HCT116 (cell line): ENCODE measurements at regions not wholly inside any gene's neighbourhood (a gene's known extent, or its start where the extent isn't known, plus 50 kb on each side); places are given as distances from the start of the nearest gene placed in this dataset.

Experiments used
- ATAC-seq: fragments of 200-7000 bp; cut with Tn5 transposase; 2 replicates; pipeline ENCODE4 v1.9.1; 2020; ENCODE audit warnings: mild to moderate bottlenecking, moderate library complexity
- BruUV-seq: library from RNA; stranded (reverse); fragments of 400-500 nt; replicated peaks from 2 replicates; lab custom pipeline; 2021; lab: Mats Ljungman, UMichigan
- CTCF ChIA-PET: fragments of 300-600 bp; sonication (Branson Sonifier 250); formaldehyde crosslinking; loops from one replicate; lab custom pipeline; 2021; ENCODE audit warnings: antibody characterized with exemption; lab: Charles Lee
- POLR2A ChIA-PET: fragments of 300-600, 350-600 bp; sonication (Branson Sonifier 250); formaldehyde crosslinking; loops from one replicate; lab custom pipeline; 2021; ENCODE audit warnings: antibody characterized with exemption; lab: Charles Lee
- RAD21 ChIA-PET, 2 experiments: fragments of 300-600 bp; sonication (Branson Sonifier 250); formaldehyde crosslinking; loops; one replicate each; lab custom pipeline; 2023; ENCODE audit warnings: low total read pairs in 2 of 2; ENCODE audit not compliant: uncharacterized antibody in 2 of 2, unreplicated experiment in 2 of 2, low non-redundant PET in 1 of 2; lab: Charles Lee
- DNase-seq: peaks from one replicate; pipeline ENCODE4 v3.0.0-alpha.2; 2010; ENCODE audit warnings: low read depth, low spot score
- H2AFZ ChIP-seq: fragments of 200-600 bp; shearing (Covaris generic), sonication (generic); 2 replicates; pipeline ENCODE4 v1.6.1; 2017; ENCODE audit warnings: low read depth, mixed run types, mixed read lengths, antibody characterized with exemption, low read length; ENCODE audit not compliant: poor library complexity, severe bottlenecking
- H3K27ac ChIP-seq: 2 replicates; pipeline ENCODE4 v1.5.1; 2012; ENCODE audit warnings: low read depth, low read length
- H3K27me3 ChIP-seq: fragments of 200-600 bp; sonication (generic); 2 replicates; pipeline ENCODE4 v1.6.1; 2016; ENCODE audit warnings: mixed run types, low read length, mixed read lengths; ENCODE audit not compliant: insufficient read depth
- H3K36me3 ChIP-seq, 2 experiments: fragments of 200-500 bp in 1 of 2; fragments of 200-600 bp in 1 of 2; sonication (Bioruptor generic) in 1 of 2; sonication (generic) in 1 of 2; 2 replicates each; pipeline versions ENCODE4 v1.5.1 to v1.6.1; 2014 to 2016; ENCODE audit warnings: low read length in 2 of 2, inconsistent platforms in 1 of 2, mixed read lengths in 1 of 2, mixed run types in 1 of 2; ENCODE audit not compliant: insufficient read depth in 2 of 2, control insufficient read depth in 1 of 2
- H3K4me1 ChIP-seq, 2 experiments: fragments of 200-600 bp in 1 of 2; sonication (generic) in 1 of 2; 2 replicates each; pipeline versions ENCODE4 v1.5.1 to v1.6.1; 2012 to 2017; ENCODE audit warnings: low read length in 2 of 2, inconsistent platforms in 1 of 2, mild to moderate bottlenecking in 1 of 2, mixed read lengths in 1 of 2, mixed run types in 1 of 2, moderate library complexity in 1 of 2; ENCODE audit not compliant: insufficient read depth in 2 of 2, control insufficient read depth in 1 of 2
- H3K4me2 ChIP-seq: fragments of 200-600 bp; sonication (generic); 2 replicates; pipeline ENCODE4 v1.6.1; 2017; ENCODE audit warnings: mixed run types, low read length, mixed read lengths
- H3K4me3 ChIP-seq, 2 experiments: fragments of 200-600 bp in 1 of 2; sonication (generic) in 1 of 2; replicated peaks in 1 of 2; 2 replicates each; pipeline ENCODE4 v1.5.1; 2011 to 2016; ENCODE audit warnings: low read length in 2 of 2, control low read depth in 1 of 2, low read depth in 1 of 2, mild to moderate bottlenecking in 1 of 2, mixed read lengths in 1 of 2, mixed run types in 1 of 2
- H3K79me2 ChIP-seq: fragments of 200-600 bp; sonication (generic); 2 replicates; pipeline ENCODE4 v1.6.1; 2017; ENCODE audit warnings: mild to moderate bottlenecking, mixed run types, low read length, moderate library complexity, mixed read lengths; ENCODE audit not compliant: insufficient read depth
- H3K9ac ChIP-seq: fragments of 200-600 bp; sonication (generic); 2 replicates; pipeline ENCODE4 v1.6.1; 2016; ENCODE audit warnings: low read length, mixed read lengths
- H3K9me2 ChIP-seq: fragments of 200-600 bp; sonication (generic), shearing (Covaris generic); 2 replicates; pipeline ENCODE4 v1.6.1; 2017; ENCODE audit warnings: mixed run types, mild to moderate bottlenecking, moderate library complexity; ENCODE audit not compliant: insufficient read depth
- H3K9me3 ChIP-seq, 2 experiments: fragments of 200-500 bp in 1 of 2; fragments of 200-600 bp in 1 of 2; sonication (Bioruptor generic) in 1 of 2; sonication (generic) in 1 of 2; 2 replicates each; pipeline ENCODE4 v1.6.1; 2014 to 2017; ENCODE audit warnings: low read length in 2 of 2, mixed read lengths in 2 of 2, inconsistent platforms in 1 of 2, low read depth in 1 of 2, mild to moderate bottlenecking in 1 of 2, mixed run types in 1 of 2, moderate library complexity in 1 of 2; ENCODE audit not compliant: control insufficient read depth in 1 of 2, insufficient read depth in 1 of 2
- H4K20me1 ChIP-seq: fragments of 200-600 bp; sonication (generic), shearing (Covaris generic); 2 replicates; pipeline ENCODE4 v1.6.1; 2017; ENCODE audit warnings: mixed run types, mild to moderate bottlenecking, moderate library complexity; ENCODE audit not compliant: insufficient read depth
- CBX3 ChIP-seq: IDR thresholded peaks from 2 replicates; pipeline ENCODE4 v1.6.1; 2012; ENCODE audit warnings: low read depth
- CEBPB ChIP-seq: IDR thresholded peaks from 2 replicates; pipeline ENCODE4 v1.6.1; 2012; ENCODE audit warnings: low read depth
- EGR1 ChIP-seq: IDR thresholded peaks from 2 replicates; pipeline ENCODE4 v1.6.1; 2012; ENCODE audit warnings: low read depth
- ELF1 ChIP-seq: IDR thresholded peaks from 2 replicates; pipeline ENCODE4 v1.6.1; 2012; ENCODE audit warnings: low read depth, borderline replicate concordance
- EZH2 ChIP-seq: fragments of 200-600 bp; sonication (generic); IDR thresholded peaks from 2 replicates; pipeline ENCODE4 v1.6.1; 2017; ENCODE audit warnings: antibody characterized with exemption, mixed run types
- EZH2phosphoT487 ChIP-seq: fragments of 200-600 bp; IDR thresholded peaks from 2 replicates; pipeline ENCODE4 v1.6.1; 2018; ENCODE audit warnings: antibody characterized with exemption, borderline replicate concordance
- FOSL1 ChIP-seq: IDR thresholded peaks from 2 replicates; pipeline ENCODE4 v1.6.1; 2012; ENCODE audit warnings: low read depth
- JUND ChIP-seq: IDR thresholded peaks from 2 replicates; pipeline ENCODE4 v1.6.1; 2012
- MAX ChIP-seq: IDR thresholded peaks from 2 replicates; pipeline ENCODE4 v1.6.1; 2012
- POLR2A ChIP-seq: IDR thresholded peaks from 2 replicates; pipeline ENCODE4 v1.7.0; 2011; ENCODE audit warnings: borderline replicate concordance; ENCODE audit not compliant: insufficient read depth, insufficient read length; ENCODE audit errors: extremely low read depth
- POLR2AphosphoS5 ChIP-seq: IDR thresholded peaks from 2 replicates; pipeline ENCODE4 v1.6.1; 2011; ENCODE audit warnings: mild to moderate bottlenecking, low read depth, low read length, moderate library complexity
- RAD21 ChIP-seq: IDR thresholded peaks from 2 replicates; pipeline ENCODE4 v1.6.1; 2012; ENCODE audit warnings: low read depth, mild to moderate bottlenecking
- SIN3A ChIP-seq: IDR thresholded peaks from 2 replicates; pipeline ENCODE4 v1.6.1; 2012; ENCODE audit warnings: low read depth
- SP1 ChIP-seq: IDR thresholded peaks from 2 replicates; pipeline ENCODE4 v1.6.1; 2012; ENCODE audit warnings: low read depth
- TCF7L2 ChIP-seq: IDR thresholded peaks from 2 replicates; pipeline ENCODE4 v1.7.0; 2011; ENCODE audit warnings: borderline replicate concordance, inconsistent platforms; ENCODE audit not compliant: insufficient read depth, insufficient read length; ENCODE audit errors: extremely low read depth
- ZBTB33 ChIP-seq: IDR thresholded peaks from 2 replicates; pipeline ENCODE4 v1.6.1; 2011; ENCODE audit warnings: mild to moderate bottlenecking, low read length, moderate library complexity; ENCODE audit not compliant: insufficient replicate concordance; ENCODE audit errors: extremely low read depth
- ZNF274 ChIP-seq: fragments of 200-500 bp; sonication (Bioruptor generic); IDR thresholded peaks from 2 replicates; pipeline ENCODE4 v1.6.1; 2014; ENCODE audit warnings: mild to moderate bottlenecking, low read depth, low read length, inconsistent platforms
- intact Hi-C: fragments of 100-400 bp; cut with micrococcal nuclease; formaldehyde crosslinking; loops from 2 replicates; pipeline ENCODE4 v1.10.0; 2022
- TF ChIP-seq, protein P1 (sequence below), 3 experiments: fragments of 200-600 bp in 1 of 3; sonication (generic) in 1 of 3; IDR thresholded peaks in 2 of 3; conservative IDR thresholded peaks in 1 of 3; 2 replicates each; pipeline ENCODE4 v1.5.1; 2012 to 2017; ENCODE audit warnings: low read depth in 2 of 3, low read length in 2 of 3, antibody characterized with exemption in 1 of 3, borderline replicate concordance in 1 of 3, control low read depth in 1 of 3, mild to moderate bottlenecking in 1 of 3, mixed read lengths in 1 of 3, mixed run types in 1 of 3, moderate library complexity in 1 of 3; ENCODE audit not compliant: insufficient read depth in 1 of 3

GRCh38 chr9:81080185-81080584 is 609.2 kb downstream of the TLE1 start:
- Histone ChIP-seq H3K9me3 (peaks cover 0 to 2% of the 10 kb centered on the region in 2 experiments; a peak in 1 of 4 replicates), H3K9me2 (no peaks in the 10 kb centered on the region), H3K4me2 (no peak overlapping the region), H3K36me3 (no peaks in the 10 kb centered on the region), H3K9ac (no peak overlapping the region), H3K4me1 (no peaks in the 10 kb centered on the region), H2AFZ (no peak overlapping the region), H3K4me3 (no peak overlapping the region), H3K27me3 (no peaks in the 10 kb centered on the region), H3K27ac (no peak overlapping the region), H4K20me1 (no peaks in the 10 kb centered on the region), H3K79me2 (no peaks in the 10 kb centered on the region)
- BruUV-seq = no TSS peak
- intact Hi-C loops = no loop called here
- ATAC-seq = no peak
- POLR2A ChIA-PET = no interaction called here
- no peak for DNase-seq
- TF ChIP-seq ZBTB33 (no peak), CEBPB (no peak), TCF7L2 (no peak), EGR1 (no peak), EZH2phosphoT487 (no peak), POLR2AphosphoS5 (no peak), SP1 (no peak), CBX3 (no peak), SIN3A (no peak), JUND (no peak), MAX (no peak), ELF1 (no peak), RAD21 (no peak), FOSL1 (no peak), ZNF274 (no peak), EZH2 (no peak), POLR2A (no peak)
- TF ChIP-seq, protein P1, sequence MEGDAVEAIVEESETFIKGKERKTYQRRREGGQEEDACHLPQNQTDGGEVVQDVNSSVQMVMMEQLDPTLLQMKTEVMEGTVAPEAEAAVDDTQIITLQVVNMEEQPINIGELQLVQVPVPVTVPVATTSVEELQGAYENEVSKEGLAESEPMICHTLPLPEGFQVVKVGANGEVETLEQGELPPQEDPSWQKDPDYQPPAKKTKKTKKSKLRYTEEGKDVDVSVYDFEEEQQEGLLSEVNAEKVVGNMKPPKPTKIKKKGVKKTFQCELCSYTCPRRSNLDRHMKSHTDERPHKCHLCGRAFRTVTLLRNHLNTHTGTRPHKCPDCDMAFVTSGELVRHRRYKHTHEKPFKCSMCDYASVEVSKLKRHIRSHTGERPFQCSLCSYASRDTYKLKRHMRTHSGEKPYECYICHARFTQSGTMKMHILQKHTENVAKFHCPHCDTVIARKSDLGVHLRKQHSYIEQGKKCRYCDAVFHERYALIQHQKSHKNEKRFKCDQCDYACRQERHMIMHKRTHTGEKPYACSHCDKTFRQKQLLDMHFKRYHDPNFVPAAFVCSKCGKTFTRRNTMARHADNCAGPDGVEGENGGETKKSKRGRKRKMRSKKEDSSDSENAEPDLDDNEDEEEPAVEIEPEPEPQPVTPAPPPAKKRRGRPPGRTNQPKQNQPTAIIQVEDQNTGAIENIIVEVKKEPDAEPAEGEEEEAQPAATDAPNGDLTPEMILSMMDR (IDR thresholded peaks at IDR 0.05 in 2 of 3, conservative IDR thresholded peaks at IDR 0.05 in 1 of 3; ENCODE audit: borderline replicate concordance in 1 of 3, insufficient read depth in 1 of 3, low read depth in 2 of 3, low read length in 2 of 3) = no peak
- RAD21 ChIA-PET = no interaction called here
- CTCF ChIA-PET = no interaction called here
